K562 (cell line): ENCODE measurements at regions not wholly inside any gene's neighbourhood (a gene's known extent, or its start where the extent isn't known, plus 50 kb on each side); places are given as distances from the start of the nearest gene placed in this dataset.
"Not testable (repeated sequence)": the region's sequence is repeated elsewhere in the genome, so short reads cannot be mapped to it uniquely, and the experiment has no call there.

Experiments
- ATF2 ChIP-seq: sonication (generic); formaldehyde crosslinking; IDR thresholded peaks from 2 replicates; pipeline ENCODE4 v1.8.1; 2022; ENCODE audit warnings: missing genetic modification reagents
- CEBPB ChIP-seq: fragments of 450-650 bp; IDR thresholded peaks from 2 replicates; pipeline ENCODE4 v1.6.1; 2016; ENCODE audit warnings: missing genetic modification characterization, missing compliant biosample characterization
- HDAC1 ChIP-seq, 2 experiments: fragments of 450-650 bp; IDR thresholded peaks; 2 replicates each; pipeline ENCODE4 v1.6.1; 2016 to 2017; ENCODE audit warnings: inconsistent platforms in 1 of 2, mild to moderate bottlenecking in 1 of 2, moderate library complexity in 1 of 2
- HNRNPK ChIP-seq: fragments of 200-400 bp; formaldehyde crosslinking; IDR thresholded peaks from one replicate; pipeline ENCODE4 v1.6.1; 2018; ENCODE audit warnings: mild to moderate bottlenecking, low read depth, low read length; ENCODE audit not compliant: poor library complexity, severe bottlenecking
- KDM1A ChIP-seq, 2 experiments: fragments of 450-650 bp; IDR thresholded peaks; 2 replicates each; pipeline ENCODE4 v1.6.1; 2016; ENCODE audit warnings: mild to moderate bottlenecking in 2 of 2
- SREBF2 ChIP-seq: sonication (generic); formaldehyde crosslinking; IDR thresholded peaks from 2 replicates; pipeline ENCODE4 v1.4.0; 2020; ENCODE audit warnings: mild to moderate bottlenecking, missing genetic modification reagents
- TF ChIP-seq, protein P1 (sequence below), 3 experiments: IDR thresholded peaks in 2 of 3; conservative IDR thresholded peaks in 1 of 3; 2 replicates each; pipeline ENCODE4 v1.5.1; 2011 to 2012; ENCODE audit warnings: low read length in 3 of 3, mild to moderate bottlenecking in 3 of 3, control low read depth in 2 of 3, improper control_type of control experiment in 1 of 3, inconsistent platforms in 1 of 3, low read depth in 1 of 3, mixed read lengths in 1 of 3, moderate library complexity in 1 of 3; ENCODE audit not compliant: insufficient read depth in 2 of 3

GRCh38 chr3:8325833-8326232 is 175.8 kb upstream of the LMCD1 start:
- TF ChIP-seq KDM1A (IDR thresholded peaks at IDR 0.05); ATF2 (CRISPR knock-in tag); HNRNPK; CEBPB (tag); SREBF2 (CRISPR knock-in tag); HDAC1 (IDR thresholded peaks at IDR 0.05): not testable (repeated sequence)
- TF ChIP-seq, protein P1, sequence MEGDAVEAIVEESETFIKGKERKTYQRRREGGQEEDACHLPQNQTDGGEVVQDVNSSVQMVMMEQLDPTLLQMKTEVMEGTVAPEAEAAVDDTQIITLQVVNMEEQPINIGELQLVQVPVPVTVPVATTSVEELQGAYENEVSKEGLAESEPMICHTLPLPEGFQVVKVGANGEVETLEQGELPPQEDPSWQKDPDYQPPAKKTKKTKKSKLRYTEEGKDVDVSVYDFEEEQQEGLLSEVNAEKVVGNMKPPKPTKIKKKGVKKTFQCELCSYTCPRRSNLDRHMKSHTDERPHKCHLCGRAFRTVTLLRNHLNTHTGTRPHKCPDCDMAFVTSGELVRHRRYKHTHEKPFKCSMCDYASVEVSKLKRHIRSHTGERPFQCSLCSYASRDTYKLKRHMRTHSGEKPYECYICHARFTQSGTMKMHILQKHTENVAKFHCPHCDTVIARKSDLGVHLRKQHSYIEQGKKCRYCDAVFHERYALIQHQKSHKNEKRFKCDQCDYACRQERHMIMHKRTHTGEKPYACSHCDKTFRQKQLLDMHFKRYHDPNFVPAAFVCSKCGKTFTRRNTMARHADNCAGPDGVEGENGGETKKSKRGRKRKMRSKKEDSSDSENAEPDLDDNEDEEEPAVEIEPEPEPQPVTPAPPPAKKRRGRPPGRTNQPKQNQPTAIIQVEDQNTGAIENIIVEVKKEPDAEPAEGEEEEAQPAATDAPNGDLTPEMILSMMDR (IDR thresholded peaks at IDR 0.05 in 2 of 3, conservative IDR thresholded peaks at IDR 0.05 in 1 of 3; ENCODE audit: insufficient read depth in 2 of 3, low read depth in 1 of 3, low read length in 3 of 3), result not testable (repeated sequence)
